ENCODE measurements at regions not wholly inside any gene's neighbourhood (a gene's known extent, or its start where the extent isn't known, plus 50 kb on each side); places are given as distances from the start of the nearest gene placed in this dataset.
A peak's percentile ranks its signal among the peaks of the same experiment; 100 is the strongest.
"Not testable (repeated sequence)": the region's sequence is repeated elsewhere in the genome, so short reads cannot be mapped to it uniquely, and the experiment has no call there.

DNA sequence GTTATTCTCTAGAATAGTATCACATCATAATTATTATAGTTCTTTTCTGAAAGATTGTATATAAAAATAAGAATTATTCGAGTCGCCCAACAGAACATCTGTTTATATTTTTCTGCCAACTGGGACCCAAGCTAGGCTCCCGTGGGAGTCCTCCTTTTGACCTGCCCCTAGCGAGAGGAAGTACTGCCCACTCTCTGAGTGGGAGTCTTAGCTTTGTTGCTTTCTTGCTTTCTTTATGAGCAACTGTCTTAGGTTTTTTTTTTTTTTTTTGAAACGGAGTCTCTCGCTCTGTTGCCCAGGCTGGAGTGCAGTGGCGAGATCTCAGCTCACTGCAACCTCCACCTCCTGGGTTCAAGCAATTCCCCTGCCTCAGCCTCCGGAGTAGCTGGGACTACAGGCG, 202.0 kb upstream of the ZNF184 start:
- H3K27me3 ChIP-seq (ENCODE audit: control insufficient read depth, insufficient read depth, low read length, poor library complexity, severe bottlenecking): peaks cover 100% of the 10 kb centered on the region
- H3K4me3 ChIP-seq (ENCODE audit: insufficient read depth, low read depth, low read length): no peak overlapping the region
- no peak overlapping the region for H3K27ac ChIP-seq (ENCODE audit: insufficient read depth, low read depth, low read length, poor library complexity, severe bottlenecking)
- WGBS, 2 experiments: 73 to 75% methylated on average over 9 of the region's 9 CpGs
- H3K4me1 ChIP-seq (ENCODE audit: control insufficient read depth, insufficient read depth, low read length): no peaks in the 10 kb centered on the region
- H3K9me3 ChIP-seq (ENCODE audit: control insufficient read depth, low read length): no peaks in the 10 kb centered on the region
- no peaks in the 10 kb centered on the region for H3K36me3 ChIP-seq (ENCODE audit: control insufficient read depth, insufficient read depth, low read length)

GRCh38 chr6:27672113-27672799, 199.4 kb upstream of the ZNF184 start:
- peaks cover 100% of the 10 kb centered on the region for H3K27me3 ChIP-seq (ENCODE audit: control insufficient read depth, insufficient read depth, low read length, poor library complexity, severe bottlenecking)
- no peaks in the 10 kb centered on the region for H3K9me3 ChIP-seq (ENCODE audit: control insufficient read depth, low read length)
- H3K27ac ChIP-seq (ENCODE audit: insufficient read depth, low read depth, low read length, poor library complexity, severe bottlenecking): no peak overlapping the region
- no peaks in the 10 kb centered on the region for H3K36me3 ChIP-seq (ENCODE audit: control insufficient read depth, insufficient read depth, low read length)
- peak overlapping the region; percentile 38 for H3K4me3 ChIP-seq (ENCODE audit: insufficient read depth, low read depth, low read length)
- 4 to 6% methylated on average over 26 to 28 of the region's 28 CpGs for WGBS, 2 experiments
- H3K4me1 ChIP-seq (ENCODE audit: control insufficient read depth, insufficient read depth, low read length): peaks cover 4% of the 10 kb centered on the region

GRCh38 chr6:27669624-27670301, 196.9 kb upstream of the ZNF184 start:
- no peaks in the 10 kb centered on the region for H3K36me3 ChIP-seq (ENCODE audit: control insufficient read depth, insufficient read depth, low read length)
- no peaks in the 10 kb centered on the region for H3K9me3 ChIP-seq (ENCODE audit: control insufficient read depth, low read length)
- peak overlapping the region; percentile 1 for H3K4me3 ChIP-seq (ENCODE audit: insufficient read depth, low read depth, low read length)
- H3K27me3 ChIP-seq (ENCODE audit: control insufficient read depth, insufficient read depth, low read length, poor library complexity, severe bottlenecking): peaks cover 90% of the 10 kb centered on the region
- WGBS, 2 experiments: 29 to 34% methylated on average over 18 of the region's 18 CpGs
- peaks cover 4% of the 10 kb centered on the region for H3K4me1 ChIP-seq (ENCODE audit: control insufficient read depth, insufficient read depth, low read length)
- H3K27ac ChIP-seq (ENCODE audit: insufficient read depth, low read depth, low read length, poor library complexity, severe bottlenecking): no peak overlapping the region

GRCh38 chr6:27669295-27669623, 196.4 kb upstream of the ZNF184 start:
- Histone ChIP-seq H3K36me3 (ENCODE audit: control insufficient read depth, insufficient read depth, low read length) (no peaks in the 10 kb centered on the region), H3K4me3 (ENCODE audit: insufficient read depth, low read depth, low read length) (peak overlapping the region; percentile 1), H3K9me3 (ENCODE audit: control insufficient read depth, low read length) (no peaks in the 10 kb centered on the region), H3K27ac (ENCODE audit: insufficient read depth, low read depth, low read length, poor library complexity, severe bottlenecking) (no peak overlapping the region), H3K4me1 (ENCODE audit: control insufficient read depth, insufficient read depth, low read length) (peaks cover 4% of the 10 kb centered on the region), H3K27me3 (ENCODE audit: control insufficient read depth, insufficient read depth, low read length, poor library complexity, severe bottlenecking) (peaks cover 85% of the 10 kb centered on the region)
- WGBS, 2 experiments: 25 to 35% methylated on average over 11 of the region's 11 CpGs

GRCh38 chr6:27668442-27669294, 195.8 kb upstream of the ZNF184 start:
- H3K9me3 ChIP-seq (ENCODE audit: control insufficient read depth, low read length): no peaks in the 10 kb centered on the region
- H3K36me3 ChIP-seq (ENCODE audit: control insufficient read depth, insufficient read depth, low read length): no peaks in the 10 kb centered on the region
- peaks cover 4% of the 10 kb centered on the region for H3K4me1 ChIP-seq (ENCODE audit: control insufficient read depth, insufficient read depth, low read length)
- peaks cover 79% of the 10 kb centered on the region for H3K27me3 ChIP-seq (ENCODE audit: control insufficient read depth, insufficient read depth, low read length, poor library complexity, severe bottlenecking)
- WGBS, 2 experiments: 8 to 10% methylated on average over 35 of the region's 36 CpGs
- H3K4me3 ChIP-seq (ENCODE audit: insufficient read depth, low read depth, low read length): peak overlapping the region; percentile 29
- no peak overlapping the region for H3K27ac ChIP-seq (ENCODE audit: insufficient read depth, low read depth, low read length, poor library complexity, severe bottlenecking)

DNA sequence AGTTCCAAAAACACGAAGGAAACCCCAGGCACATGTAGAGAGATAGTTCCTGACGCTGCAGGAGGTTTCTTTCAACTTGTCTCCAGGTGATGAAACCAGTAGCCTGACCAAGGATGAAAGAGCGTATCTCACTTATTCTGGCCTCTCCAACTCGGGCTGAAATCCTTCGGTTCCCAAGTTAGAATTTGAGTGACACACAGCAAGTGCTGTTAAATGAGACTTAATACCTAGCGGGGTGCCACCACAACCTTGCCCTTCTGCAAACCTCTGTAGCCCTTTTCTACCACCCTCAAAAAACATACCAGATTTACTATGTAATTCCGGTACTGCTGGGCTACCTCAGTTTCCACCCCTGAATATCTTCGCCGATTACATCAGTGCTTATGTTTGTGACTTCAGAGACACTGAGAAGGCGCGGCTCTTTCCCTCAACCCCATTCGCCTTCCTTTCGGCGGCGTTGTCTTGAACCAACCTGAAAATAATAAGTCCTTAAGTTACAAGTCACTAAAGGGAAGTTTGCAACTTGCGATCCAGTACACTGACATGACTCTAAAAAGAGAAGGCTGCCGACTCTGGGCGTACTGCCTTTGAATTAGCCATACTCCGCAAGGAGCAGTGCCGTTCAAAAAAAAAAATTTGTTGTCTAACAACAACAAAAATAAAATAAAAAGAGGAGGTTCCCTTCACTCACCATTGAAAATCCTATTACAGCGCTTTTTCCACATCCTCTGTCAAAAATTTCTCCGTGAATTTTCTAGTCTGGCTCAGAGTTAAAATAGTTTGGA, 194.9 kb upstream of the ZNF184 start:
- H3K27me3 ChIP-seq (ENCODE audit: control insufficient read depth, insufficient read depth, low read length, poor library complexity, severe bottlenecking): peaks cover 71% of the 10 kb centered on the region
- peak overlapping the region; percentile 29 for H3K4me3 ChIP-seq (ENCODE audit: insufficient read depth, low read depth, low read length)
- WGBS, 2 experiments: 2% methylated on average over 22 of the region's 22 CpGs
- H3K36me3 ChIP-seq (ENCODE audit: control insufficient read depth, insufficient read depth, low read length): no peaks in the 10 kb centered on the region
- H3K9me3 ChIP-seq (ENCODE audit: control insufficient read depth, low read length): no peaks in the 10 kb centered on the region
- H3K27ac ChIP-seq (ENCODE audit: insufficient read depth, low read depth, low read length, poor library complexity, severe bottlenecking): no peak overlapping the region
- H3K4me1 ChIP-seq (ENCODE audit: control insufficient read depth, insufficient read depth, low read length): peaks cover 8% of the 10 kb centered on the region

DNA sequence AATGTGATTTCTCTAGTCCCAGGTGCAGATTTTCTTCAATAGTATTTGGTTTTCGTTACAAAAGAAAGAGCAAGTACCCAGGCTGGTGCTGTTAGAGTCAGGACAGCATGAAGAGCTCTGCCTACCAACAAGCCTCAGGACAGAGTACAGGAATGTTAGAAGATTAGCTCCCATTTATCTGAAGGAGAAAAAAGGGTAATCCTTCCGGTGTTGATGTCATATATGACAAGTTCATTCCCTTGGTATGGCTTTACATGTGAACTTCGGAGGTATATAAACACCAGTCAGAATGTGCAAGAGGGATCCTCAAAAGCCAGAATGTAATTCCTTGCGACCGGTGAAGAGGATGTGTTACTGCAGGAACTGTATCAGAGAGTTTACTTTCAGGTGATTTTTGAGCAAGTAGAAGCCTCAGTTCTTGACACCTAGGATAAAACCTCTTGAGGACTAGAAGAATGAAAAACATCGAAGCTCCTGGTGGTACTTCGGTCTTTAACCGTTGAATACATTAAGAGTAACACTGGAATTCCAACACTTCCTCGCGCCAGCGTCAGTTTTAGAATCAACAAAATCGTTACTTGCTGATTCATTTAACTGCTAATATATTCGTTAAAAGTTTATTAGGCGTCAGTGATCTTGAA, 194.2 kb upstream of the ZNF184 start:
- Histone ChIP-seq H3K4me3 (ENCODE audit: insufficient read depth, low read depth, low read length) (peak overlapping the region; percentile 29), H3K36me3 (ENCODE audit: control insufficient read depth, insufficient read depth, low read length) (no peaks in the 10 kb centered on the region), H3K4me1 (ENCODE audit: control insufficient read depth, insufficient read depth, low read length) (peaks cover 11% of the 10 kb centered on the region), H3K27me3 (ENCODE audit: control insufficient read depth, insufficient read depth, low read length, poor library complexity, severe bottlenecking) (peaks cover 64% of the 10 kb centered on the region), H3K9me3 (ENCODE audit: control insufficient read depth, low read length) (no peaks in the 10 kb centered on the region), H3K27ac (ENCODE audit: insufficient read depth, low read depth, low read length, poor library complexity, severe bottlenecking) (no peak overlapping the region)
- 8 to 10% methylated on average over 14 of the region's 14 CpGs for WGBS, 2 experiments

- Histone ChIP-seq H3K36me3 (ENCODE audit: control insufficient read depth, insufficient read depth, low read length) (no peaks in the 10 kb centered on the region), H3K27me3 (ENCODE audit: control insufficient read depth, insufficient read depth, low read length, poor library complexity, severe bottlenecking) (peaks cover 20% of the 10 kb centered on the region), H3K4me3 (ENCODE audit: insufficient read depth, low read depth, low read length) (no peak overlapping the region), H3K27ac (ENCODE audit: insufficient read depth, low read depth, low read length, poor library complexity, severe bottlenecking) (peak overlapping the region; percentile 80), H3K9me3 (ENCODE audit: control insufficient read depth, low read length) (no peaks in the 10 kb centered on the region), H3K4me1 (ENCODE audit: control insufficient read depth, insufficient read depth, low read length) (peaks cover 7% of the 10 kb centered on the region)
- 5 to 10% methylated on average over 1 of the region's 1 CpG for WGBS, 2 experiments
Measured at GRCh38 chr6:27662769-27663168, 189.9 kb upstream of the ZNF184 start.

GRCh38 chr6:27662212-27662611, 189.3 kb upstream of the ZNF184 start:
- not testable (repeated sequence) for H3K27ac ChIP-seq (ENCODE audit: insufficient read depth, low read depth, low read length, poor library complexity, severe bottlenecking); H3K4me1 ChIP-seq (ENCODE audit: control insufficient read depth, insufficient read depth, low read length); H3K9me3 ChIP-seq (ENCODE audit: control insufficient read depth, low read length); H3K36me3 ChIP-seq (ENCODE audit: control insufficient read depth, insufficient read depth, low read length); H3K4me3 ChIP-seq (ENCODE audit: insufficient read depth, low read depth, low read length)
- 78 to 87% methylated on average over 4 to 5 of the region's 5 CpGs for WGBS, 2 experiments
- peaks cover 14% of the 10 kb centered on the region for H3K27me3 ChIP-seq (ENCODE audit: control insufficient read depth, insufficient read depth, low read length, poor library complexity, severe bottlenecking)

Measured in ectodermal cell (in vitro differentiated cells).